HK-2 (cell line): ENCODE measurements at regions not wholly inside any gene's neighbourhood (a gene's known extent, or its start where the extent isn't known, plus 50 kb on each side); places are given as distances from the start of the nearest gene placed in this dataset.

Experiments used
- DNase-seq: peaks from one replicate; pipeline ENCODE4 v3.0.0-alpha.2; 2018; ENCODE audit not compliant: unreplicated experiment

DNA sequence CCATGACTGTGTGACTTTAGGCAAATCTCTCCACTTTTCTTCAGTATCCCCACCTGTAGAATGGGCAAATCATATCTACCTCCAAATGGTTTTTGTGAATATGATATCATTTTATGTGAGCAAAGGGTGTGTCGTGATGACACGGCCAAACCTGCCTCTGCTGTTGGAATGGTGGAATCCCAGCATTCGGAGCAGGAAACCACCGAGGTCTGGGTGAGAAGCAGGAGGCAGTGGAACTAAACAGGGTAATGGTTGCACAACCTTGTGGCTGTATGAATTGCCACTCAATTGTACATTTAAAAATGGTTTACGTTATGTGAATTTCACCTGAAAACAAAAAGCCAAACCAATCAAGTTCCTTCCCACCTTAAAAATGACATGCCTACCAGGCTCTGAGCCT is 131.4 kb upstream of the ZMIZ1 start:
- DNase-seq = no peak

DNA sequence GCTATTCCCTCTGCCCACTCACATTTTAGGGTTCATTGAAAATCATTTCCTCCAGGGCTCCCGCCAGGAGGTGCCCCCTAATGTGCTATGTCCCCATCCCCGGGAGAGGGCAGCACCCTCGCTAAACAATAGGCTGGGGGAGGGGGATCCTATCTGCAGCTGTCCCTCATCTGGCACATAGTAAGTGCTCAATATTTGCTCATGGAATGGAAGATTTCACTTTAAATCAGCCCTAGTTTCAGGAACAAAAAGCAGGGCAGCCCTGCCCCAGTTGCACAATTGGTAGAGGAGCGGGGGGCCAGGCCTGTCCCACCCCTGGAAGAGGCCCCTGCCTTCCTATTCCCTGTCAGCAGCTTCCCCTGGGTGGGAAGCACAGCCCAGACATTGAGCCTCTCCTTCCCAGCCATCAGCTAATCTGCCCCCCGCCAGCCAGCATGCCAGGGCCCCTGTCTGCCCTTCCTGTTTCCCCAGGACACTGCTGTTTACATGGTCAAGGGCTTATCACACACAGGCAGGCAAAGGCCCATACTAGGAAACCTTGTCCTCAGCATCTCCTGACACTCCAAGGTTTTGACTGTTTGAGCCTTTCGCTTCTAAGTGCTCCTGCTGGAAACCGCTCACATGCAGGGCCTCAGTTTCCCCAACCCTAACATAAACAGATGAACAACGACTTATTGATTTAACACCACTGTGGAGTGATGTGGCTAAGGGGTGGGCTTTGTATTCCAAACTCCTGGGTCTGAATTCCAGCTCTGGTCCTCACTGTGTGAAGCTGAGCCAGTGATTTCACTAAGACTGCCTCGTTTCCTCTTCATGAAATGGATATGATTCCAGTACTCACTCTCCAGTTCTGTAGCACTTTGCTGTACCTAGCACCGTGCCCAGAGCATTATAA is 130.7 kb upstream of the ZMIZ1 start:
- DNase-seq = no peak

DNA sequence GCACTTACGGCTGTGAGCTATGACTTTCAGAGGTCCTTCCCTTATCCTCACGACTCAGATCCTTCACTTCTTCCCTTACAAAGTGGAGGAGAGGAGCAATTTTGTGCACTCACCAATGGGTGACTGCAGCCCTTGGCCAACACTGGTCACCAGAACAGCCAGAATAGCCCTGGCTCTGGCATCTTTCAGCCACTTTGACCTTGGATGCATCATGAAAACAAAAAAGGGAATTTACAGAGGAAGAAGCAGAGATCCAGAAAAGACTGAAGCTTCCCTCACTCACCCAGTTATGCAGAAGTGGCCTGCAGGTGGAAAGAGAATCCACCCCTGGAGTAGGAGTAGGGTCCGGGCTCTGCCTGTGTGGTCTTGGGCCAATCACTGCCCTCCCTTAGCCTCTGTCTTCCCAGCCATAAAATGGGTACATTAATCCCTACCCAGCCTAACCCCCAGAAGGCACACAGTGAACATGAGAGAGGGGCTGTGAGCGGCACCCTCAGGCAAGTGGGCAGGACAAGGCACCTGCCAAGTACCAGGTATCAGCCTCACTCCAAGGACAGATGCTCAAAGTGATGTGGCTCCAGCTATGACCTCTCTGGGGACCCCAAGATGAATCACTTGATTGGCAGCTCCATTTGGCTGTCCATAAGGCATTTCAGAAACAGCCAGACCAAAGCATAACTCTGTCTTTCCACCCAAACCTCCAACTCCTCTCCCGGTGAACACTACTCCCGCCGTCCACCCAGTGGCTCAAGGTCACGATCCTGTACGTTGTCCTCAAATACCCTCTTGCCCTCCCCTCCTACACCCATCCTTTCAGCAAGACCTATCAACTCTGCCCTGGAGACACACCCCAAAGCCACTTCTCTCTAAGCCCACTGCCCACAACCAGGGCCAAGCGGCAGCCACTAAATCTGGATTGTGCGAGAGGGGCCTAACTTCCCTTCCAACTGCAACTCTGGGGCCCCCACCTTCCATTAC is 129.8 kb upstream of the ZMIZ1 start:
- DNase-seq = no peak

DNA sequence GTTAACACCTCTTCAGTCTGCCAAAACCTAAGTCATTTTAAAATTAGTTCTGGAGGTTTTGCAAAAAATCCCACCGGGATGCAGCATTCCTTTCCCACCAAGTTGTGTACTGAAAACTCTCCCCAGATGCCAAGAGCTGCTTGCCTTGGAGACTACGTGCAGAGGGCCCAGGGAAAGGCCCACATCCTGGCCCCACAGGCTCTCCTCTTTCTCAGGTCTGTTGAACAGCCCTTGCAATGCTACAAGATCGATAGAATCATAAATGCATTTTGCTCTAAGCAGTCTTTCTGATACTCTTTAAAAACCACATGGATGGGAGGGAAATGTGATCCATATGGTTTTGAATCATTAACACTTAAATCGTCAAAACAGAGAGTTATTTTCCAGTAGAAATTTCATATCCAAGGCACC is 126.7 kb upstream of the ZMIZ1 start:
- DNase-seq = no peak

DNA sequence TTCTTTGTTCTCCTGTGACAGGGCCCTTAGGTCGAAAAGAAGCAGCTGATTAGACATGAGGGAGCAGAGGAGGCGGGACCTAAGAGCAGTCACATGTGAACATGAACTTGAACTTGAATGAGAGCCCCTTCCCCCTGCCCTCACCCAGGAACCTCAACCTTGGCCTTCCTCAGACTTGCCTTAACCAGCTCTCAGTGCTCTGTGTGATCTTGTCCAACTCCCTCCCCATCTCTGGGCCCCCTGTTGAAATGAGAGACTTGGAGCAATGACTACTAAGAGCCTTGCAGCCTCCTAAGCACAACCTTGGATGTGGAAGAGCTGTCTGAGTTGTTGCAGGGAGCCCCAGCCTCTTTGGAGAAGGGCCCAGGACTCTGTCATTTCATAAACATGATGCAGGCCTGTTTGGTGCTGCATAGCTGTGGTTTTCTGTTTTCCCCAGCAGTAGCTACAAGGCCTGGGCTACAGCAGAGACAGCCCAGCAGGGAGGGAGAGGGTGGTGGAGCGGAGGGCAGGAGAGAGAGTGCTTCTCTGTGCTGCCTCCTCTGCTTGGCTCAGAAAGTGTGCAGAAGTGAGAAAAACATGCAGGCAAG is 123.9 kb upstream of the ZMIZ1 start:
- DNase-seq = no peak

DNA sequence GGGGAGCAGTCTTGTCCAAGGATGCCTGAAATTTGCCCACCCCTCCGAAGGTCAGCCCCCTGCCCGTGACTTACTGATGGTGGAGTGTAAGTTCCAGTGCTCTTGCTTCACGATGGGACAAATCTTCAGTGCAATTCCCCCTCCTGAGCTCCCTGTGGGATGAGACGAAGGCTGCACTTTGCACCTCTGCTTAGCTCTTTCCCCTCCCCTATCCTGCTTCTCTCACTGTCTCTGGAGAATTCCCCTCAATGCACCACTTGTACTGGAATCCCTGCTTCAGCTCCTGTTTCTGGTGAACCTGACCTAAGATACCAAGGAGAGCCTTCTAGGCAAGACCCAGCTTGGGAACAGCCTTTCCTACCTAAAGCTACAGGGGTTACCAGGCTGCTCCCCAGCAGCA is 122.9 kb upstream of the ZMIZ1 start:
- no peak for DNase-seq

DNA sequence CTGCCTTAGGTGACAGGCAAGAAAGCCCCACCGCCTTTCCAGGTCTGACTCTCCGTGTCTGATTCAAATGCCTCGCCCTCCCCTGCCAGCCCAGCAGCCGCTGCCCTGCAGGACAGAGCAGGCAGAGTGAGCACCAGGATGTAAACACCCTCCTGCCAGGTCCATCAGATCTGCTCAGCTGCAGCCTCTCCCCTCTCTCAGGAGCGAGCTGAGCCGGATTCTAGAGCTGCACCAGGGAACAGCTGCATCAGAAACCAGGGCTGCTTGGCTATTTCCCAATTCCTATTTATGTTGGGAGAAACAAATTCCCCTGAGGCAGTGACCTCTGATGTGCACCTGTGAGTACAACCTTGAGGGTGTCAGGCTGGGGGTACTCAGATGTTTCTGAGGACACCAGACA is 121.5 kb upstream of the ZMIZ1 start:
- DNase-seq = no peak

DNA sequence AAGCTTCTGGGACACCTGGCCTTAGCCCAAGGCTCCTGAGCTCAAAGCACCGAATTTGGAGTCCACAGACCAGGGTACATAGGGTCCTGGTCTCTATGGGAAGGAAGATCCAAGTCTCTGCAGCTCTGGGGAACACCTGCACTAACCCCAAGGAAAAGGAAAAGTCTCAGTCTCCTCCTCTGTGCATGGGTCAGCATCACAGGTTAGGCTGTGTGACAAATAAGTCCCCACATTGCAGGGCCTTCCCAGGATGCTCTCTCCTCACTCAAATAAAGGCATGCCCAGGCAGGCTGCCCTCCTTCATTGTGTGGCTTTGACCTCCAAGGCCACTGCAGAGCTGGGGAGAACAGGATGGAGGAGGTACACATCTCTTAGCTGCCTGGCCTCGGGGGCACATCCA is 121.0 kb upstream of the ZMIZ1 start:
- DNase-seq = no peak

DNA sequence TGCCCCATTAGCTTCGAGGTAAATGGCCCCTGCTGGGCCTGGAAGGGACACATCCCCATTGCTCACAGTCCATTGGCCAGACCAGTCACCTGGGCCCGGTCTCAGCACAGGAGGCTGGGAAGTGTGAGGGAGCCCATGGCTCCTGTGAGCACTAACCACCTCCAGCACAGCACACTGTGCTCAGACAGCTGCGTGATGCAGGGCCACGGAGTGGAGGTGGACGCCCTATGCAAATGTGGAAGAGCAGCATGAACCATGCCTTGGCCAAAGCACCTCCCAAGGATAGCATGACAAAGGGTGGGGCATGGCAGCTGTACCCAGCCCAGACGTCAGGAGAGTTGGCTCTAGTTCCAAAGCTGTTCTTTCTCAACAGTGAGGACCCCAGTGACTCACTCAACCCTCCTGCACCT is 120.1 kb upstream of the ZMIZ1 start:
- DNase-seq = no peak

DNA sequence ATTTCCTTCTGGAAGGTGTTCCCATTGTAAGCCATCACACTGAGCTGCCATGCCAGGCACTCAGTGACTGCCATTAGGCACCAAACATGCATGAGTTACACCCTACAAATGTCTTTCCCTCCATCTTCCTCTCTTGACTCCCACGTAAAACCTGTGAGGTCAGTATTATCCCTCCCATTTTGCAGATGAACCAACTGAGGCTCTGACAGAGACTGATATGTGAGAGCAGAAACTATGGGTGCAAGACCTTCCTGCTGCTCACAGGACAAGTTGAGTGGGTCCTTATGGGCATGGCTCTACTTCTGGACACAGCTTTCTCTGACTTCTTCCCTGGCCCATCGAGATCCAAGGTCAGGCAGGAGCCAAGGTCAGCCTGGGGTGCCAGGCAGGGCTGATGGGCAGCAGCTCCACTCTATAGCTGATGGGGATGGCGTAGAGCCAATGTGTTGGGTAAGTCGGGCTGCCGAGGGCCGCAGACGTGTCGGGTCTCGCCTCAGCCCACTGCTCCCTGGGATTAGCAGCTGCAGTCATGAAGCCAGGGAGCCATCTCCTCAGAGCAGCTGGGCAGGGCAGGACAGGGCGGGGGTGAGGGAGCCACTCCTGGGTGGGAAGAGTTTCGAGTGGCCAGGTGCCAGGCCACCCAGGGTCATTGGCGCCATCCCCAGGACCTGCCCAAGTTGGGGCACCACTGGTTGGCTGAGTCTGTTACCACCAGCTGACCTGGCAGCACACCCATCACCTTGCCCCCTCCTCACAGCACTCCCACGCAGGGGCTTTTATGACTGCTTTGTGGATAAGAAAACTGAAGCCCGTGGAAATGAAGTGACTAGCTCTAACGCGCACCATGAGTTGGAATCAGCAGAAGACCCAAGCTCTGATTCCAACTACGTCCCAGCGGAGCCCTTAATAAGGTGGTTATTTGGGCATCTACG is 117.8 kb upstream of the ZMIZ1 start:
- no peak for DNase-seq

DNA sequence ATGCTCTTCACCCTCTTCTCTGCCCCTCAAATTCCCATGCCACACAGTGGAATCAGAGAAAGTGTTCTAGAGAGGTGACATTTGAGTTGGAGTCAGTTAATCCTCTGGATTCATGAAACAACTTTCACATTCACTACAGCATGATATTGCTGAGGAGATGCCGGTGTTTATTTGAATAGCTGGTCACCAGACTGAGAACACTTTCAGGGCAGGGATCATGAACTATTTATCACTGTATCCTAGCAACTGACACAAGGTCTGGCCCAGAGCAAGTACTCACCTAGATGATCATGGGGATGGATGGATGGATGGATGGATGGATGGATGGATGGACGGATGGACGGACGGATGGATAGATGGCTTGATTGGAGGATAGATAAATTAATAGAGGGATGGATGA is 116.7 kb upstream of the ZMIZ1 start:
- no peak for DNase-seq

DNA sequence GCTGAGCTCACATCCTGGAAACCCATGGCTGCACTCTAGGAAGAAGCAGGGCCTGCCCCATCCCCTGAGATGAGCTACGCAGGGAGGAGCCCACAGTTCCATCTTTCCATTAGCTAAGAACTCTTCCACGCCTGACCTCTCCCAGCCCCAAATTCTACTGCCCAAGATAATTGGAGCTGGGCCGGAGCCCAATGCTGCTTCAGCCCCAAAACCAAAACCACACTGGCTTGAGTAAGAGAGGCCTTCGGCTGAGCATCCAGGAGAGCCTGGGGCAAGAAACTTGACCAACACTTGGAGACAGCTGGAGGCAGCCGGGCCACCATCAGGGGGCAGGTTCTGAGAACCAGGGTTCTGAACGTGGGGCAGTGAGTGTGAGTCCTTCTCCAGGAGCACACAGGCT is 116.1 kb upstream of the ZMIZ1 start:
- DNase-seq = no peak

DNA sequence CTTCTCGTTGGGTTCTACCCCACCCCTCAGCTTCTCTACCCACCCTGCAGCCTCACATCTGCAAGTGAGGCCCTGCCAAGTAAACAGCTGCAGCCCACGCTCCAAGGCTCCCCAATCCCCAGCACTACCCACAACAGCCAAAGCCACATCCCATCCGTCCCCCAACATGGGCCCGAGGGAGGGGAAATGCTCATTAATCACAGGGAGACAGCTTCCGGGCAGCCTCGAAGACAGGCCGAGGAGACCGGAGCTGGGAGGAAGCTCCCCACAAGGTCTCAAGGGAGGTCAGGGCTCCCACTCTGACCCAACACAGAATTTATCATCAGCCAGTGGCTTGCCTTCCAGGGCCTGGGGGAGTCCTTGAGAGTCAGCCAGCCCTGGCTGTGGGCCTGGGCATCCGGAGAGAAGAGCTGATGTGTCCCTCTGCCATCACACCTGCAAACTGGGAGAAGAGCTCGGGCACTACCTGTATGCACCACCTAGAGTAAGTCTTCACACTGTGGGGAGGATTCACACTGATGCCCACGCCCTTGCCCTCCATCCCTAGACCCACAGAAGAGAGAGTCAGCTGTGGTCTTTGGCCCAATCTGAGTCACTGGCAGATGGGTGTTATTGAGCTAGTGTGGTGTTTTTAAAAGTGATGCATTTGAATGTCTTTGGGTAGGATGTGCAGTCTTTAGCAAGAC is 115.5 kb upstream of the ZMIZ1 start:
- DNase-seq = no peak

DNA sequence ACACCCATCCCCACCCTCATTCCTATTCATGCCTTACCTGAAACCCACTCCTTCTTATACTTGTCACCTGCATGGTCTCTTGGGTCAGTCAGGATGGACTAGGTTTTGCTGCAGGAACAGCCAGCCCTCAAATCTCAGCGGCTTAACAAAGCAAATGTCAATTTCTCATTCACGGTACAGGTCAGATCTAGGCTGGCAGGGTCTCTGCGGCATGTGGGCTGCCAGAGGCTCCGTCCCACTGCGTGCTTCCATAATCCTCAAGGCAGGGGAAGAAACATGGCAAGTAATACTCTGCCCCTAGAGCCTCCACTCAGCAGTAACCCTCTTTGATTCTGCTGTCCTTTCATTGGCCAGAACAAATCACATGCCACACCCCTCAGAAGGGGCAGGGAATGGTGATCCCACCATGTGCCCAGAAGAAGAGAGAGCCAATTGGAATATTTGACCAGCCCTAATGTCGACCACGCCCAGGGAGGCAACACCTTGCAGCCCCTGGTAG is 114.9 kb upstream of the ZMIZ1 start:
- DNase-seq = no peak

DNA sequence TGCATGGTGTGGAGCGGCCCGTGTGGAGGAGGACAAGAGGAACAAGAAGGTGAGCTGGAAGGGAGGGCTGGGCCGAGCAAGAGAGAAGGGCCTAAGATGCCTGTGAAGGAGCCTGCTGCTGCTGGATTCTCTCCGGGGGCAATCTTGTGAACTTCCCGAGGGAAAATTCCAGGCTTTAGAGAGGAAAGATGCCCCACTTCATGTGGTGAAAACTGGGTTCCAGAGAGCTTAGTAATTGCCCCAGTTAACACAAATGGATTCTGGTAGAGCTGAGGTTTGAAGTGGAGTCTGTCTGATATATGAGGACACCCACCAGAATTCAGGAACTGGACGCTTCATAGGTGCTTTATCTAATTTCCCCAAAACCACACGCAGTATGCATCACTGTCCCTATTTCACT is 114.1 kb upstream of the ZMIZ1 start:
- no peak for DNase-seq

DNA sequence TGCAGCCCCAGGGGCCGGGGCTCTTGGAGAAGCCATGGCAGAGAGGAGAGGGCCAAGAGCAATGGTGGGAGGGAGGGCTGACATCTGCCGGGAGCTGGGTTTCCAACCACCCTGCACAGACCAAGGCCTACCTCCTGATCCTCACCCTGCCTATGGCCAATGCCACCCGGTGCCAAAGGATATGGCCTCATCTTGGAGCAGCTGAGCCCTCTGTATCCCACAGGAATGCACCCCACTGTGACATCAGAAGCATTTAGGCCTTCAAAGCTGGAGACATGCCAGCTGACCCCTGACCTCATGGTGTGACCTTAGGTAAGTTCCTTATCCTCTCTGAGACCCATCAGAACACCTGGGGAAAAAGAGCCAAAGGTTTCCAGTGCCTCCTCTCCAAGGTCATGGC is 113.6 kb upstream of the ZMIZ1 start:
- DNase-seq = no peak

DNA sequence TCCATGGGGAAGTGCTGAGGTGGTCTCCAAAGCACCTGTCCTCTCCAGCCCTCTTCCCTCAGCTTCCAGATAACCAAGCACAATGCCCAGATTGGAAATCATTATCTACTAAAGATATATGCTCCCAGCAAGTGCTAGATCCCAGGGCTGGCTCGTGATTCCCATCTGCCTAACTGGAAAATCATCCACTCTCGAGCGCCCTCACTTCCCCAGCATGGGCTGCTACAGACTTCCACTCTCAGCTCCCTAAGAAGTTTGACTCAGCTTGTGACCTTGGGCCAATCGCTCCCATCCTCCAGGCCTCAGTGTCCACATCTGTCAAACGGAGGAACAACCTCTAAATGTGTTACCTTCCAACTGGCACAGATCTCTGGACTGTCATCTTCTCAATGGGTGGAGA is 112.4 kb upstream of the ZMIZ1 start:
- DNase-seq = no peak

DNA sequence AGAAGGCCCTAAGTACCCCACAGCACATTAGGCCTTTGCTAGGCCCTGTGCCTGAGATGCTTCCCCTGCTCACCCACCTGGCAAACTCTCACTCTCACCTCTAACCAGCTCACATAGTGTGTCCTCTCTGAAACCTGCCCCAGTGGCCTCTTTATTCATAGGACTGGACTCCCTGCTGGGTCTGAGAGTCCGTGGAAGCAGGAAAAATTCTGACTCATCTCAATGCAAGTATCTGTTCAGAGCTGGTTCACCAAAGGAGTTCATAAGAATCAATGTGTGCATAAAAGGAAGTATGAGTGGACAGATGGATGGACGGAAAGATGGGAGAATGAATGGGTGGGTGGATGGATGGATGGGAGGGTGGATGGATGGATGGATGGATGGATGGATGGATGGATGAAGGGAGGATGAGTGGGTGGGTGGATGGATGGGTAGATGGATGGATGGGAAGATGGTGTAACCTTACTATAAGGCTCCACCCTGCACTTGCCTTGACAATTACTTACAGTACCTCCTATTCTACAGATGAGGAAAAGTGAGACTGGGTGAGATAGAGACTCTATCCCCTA is 111.2 kb upstream of the ZMIZ1 start:
- no peak for DNase-seq

DNA sequence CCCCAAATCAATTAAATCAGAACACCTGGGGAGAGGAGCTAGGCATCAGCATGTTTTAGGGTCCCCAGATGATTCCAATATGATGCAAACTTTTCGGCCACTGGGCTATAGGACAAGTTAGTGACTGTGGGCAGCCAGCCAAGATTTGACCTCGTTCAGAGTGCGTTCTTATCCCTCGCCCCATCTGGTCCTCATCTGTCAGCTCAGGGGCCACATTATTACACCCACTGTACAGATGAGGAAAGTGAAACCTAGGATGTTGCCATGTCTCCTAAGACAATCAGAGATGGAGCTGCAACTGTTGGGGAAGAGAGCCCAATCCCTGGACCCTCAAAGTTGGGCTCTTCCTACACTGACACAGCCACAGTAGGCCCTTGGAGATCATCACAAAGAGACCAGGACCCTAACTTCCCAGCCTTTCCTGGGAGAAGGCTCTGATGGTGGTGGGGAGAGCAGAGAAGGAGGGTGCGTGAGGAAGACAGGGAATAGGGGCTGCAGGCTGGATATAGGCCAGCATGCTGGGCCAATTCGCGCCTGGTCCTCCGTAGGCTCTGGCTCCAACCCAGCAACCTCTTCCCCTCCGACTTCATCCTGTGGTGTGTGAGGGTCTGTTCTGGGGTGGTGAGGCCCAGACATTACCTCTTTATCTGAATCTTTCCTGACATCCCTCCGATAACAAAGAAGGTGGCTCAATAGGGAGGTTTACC is 109.4 kb upstream of the ZMIZ1 start:
- no peak for DNase-seq

DNA sequence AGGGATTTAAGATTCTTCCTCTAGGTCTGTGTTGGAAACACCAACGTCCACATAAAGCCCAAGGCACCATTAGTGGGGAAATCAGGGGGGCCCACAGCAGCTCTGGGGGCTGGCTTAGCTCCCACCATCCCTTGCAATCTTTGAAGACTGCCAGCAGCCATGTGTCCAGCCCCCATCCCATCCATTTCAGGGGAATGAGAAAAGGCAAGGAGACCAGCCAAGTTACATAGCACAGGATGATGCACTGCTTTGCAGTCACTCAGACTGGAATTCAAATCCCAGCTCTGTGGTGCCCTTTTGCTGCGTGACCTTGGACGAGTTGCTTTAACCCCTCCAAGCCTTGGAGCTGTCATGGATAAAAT is 108.9 kb upstream of the ZMIZ1 start:
- no peak for DNase-seq
